Limb (tissue), 2 donors: ENCODE measurements at regions not wholly inside any gene's neighbourhood (a gene's known extent, or its start where the extent isn't known, plus 50 kb on each side); places are given as distances from the start of the nearest gene placed in this dataset.

Experiments
- DNase-seq, 2 donors: peaks; one replicate each; pipeline ENCODE4 v3.0.0-alpha.2; 2016; ENCODE audit errors: extremely low spot score in 2 of 2

DNA sequence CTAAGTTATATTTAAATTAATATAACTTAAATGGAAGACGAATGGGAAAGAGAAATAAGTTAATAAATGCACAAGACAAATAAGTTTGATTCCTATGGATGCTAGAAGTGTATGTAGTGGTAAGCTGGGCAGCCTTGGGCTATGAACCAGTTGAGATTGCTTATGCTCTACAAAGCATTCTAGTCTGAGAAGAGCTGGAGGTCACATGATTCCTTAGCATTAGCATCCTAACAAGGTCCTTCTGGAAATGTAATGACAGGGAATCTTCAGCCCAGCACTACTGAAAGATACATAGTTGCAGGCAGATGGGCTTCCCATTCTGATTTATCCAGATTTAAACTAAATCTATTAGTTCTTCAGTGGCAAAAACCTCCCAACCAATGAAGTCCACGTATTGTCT, 102.3 kb upstream of the ESRRG start:
- no peak for DNase-seq

DNA sequence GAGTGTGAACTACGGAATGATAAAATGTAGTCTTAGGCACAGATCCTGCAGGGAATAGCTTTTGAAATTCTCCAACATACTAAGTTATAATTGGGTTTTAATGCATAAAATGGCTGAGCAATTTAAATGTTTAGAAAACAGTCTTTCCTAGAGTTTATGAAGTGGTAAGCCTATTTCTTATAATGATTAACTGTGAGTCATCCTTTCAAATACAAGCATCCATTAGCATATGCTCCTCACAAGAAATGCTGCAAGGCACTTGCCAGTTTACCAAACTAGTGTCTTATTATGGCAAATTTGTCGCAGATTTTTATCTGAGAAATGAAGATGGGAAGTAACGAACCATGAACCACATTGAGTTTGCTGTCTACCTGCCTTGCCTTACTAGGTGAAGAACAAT, 101.3 kb upstream of the ESRRG start:
- no peak for DNase-seq

DNA sequence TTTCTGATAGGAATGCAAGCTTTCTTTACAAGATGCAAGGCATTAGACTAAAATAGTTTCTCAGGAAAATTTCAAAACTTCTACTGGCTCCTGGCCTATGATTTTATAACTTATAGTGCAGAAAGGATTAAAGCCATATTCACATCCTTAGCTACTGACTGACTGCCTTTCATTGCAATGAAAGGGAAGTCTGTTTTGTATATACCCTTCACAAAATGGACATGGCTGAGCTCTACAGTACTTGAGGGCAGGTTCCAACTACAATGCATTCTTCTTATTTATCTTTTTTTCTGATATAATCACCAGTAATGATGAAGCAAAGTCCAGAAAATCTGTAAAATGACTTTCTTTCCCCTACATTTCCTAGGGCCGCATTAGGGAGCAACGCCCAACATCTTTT, 100.5 kb upstream of the ESRRG start:
- no peak for DNase-seq

DNA sequence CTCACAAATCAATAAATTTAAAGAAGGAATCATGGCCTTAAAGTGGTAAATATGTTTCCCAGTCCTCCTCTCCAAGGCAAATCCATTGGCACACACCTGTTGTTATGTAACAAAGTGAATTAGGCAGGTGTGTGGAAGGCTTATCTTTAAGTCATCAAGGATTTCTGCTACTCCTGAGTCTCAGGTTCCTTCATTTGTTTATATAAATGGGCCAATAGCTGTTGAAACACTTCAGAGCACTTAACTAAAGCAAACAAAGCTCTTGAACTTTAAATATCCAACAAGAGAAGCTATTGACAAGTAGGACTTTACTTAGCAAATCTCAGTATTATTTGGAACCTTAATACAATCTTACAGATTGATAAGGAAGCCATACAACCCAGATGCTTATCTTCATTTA, 99.3 kb upstream of the ESRRG start:
- DNase-seq = no peak

DNA sequence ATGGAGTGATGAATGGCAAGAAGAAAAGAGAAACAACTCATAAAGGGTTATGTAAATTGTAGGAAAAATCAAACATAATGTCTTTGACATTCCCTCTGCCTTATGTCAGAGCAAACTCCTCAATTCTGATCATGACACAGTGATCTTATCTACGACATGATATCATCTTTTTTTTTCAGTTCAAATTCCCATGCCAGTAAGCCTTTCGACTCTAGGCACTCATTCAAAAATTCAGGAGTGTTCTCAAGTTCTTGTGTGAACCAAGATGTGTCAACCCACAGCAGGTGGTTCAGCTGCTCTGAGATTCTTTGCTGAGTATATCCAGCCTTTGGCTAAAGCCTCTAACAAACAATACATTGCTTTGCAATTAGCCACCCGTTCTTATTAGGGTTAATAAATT, 97.1 kb upstream of the ESRRG start:
- DNase-seq = no peak

- DNase-seq = no peak
Observed at GRCh38 chr1:216818284-216818683, 95.1 kb upstream of the ESRRG start.

- DNase-seq = peak; percentile 76 to 93
Observed at GRCh38 chr1:216815260-216816131, 92.3 kb upstream of the ESRRG start.

GRCh38 chr1:216814576-216815259, 91.5 kb upstream of the ESRRG start:
- no peak for DNase-seq

- DNase-seq = peak in 1 of 2 donors; percentile 43
Observed at GRCh38 chr1:216812966-216813365, 89.7 kb upstream of the ESRRG start.

DNA sequence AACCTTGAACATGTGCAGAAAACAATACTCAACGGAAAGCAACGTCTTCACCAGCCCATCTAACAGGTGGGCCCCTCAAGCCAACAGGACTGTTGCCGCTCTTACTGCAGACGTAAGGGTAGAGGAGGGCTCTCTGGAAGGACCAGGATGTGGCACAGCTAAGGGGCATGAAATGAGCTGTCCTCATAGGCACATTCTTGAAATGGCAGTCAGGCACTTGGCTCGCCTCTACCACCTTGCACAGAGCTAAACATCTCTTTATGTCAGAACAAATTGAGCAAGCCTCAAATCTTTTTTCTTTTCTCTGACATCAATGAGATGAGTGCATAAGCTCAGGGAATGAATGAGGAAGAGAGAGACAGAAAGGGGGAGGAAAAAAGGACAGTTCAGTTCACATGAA, 86.4 kb upstream of the ESRRG start:
- DNase-seq = no peak

- DNase-seq = no peak
Observed at GRCh38 chr1:216807696-216808095, 84.5 kb upstream of the ESRRG start.

- no peak for DNase-seq
Observed at GRCh38 chr1:216805953-216806352, 82.7 kb upstream of the ESRRG start.

- no peak for DNase-seq
Observed at GRCh38 chr1:216805233-216805632, 82.0 kb upstream of the ESRRG start.

- no peak for DNase-seq
Observed at GRCh38 chr1:216804111-216804510, 80.9 kb upstream of the ESRRG start.

GRCh38 chr1:216794586-216794985, 71.4 kb upstream of the ESRRG start:
- no peak for DNase-seq

DNA sequence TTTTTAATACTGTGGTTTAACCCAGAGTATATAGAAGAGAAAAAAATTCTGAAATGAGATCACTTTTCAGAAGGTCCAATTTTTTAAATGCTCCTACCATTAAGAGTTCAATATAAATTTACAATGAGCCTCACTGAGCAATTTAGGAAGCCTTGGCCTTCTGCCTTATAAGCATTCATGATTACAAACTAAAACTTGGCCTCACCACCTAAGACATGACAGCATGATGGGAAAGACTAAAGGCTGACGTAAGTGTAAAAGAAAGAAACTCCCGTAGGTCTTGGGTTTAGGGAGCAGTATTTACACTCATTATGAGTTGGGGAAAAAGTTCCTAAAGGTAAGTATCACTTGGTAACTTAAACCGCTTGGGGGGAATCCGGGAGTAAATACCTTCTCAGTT, 70.7 kb upstream of the ESRRG start:
- DNase-seq = peak in 1 of 2 donors; percentile 30

DNA sequence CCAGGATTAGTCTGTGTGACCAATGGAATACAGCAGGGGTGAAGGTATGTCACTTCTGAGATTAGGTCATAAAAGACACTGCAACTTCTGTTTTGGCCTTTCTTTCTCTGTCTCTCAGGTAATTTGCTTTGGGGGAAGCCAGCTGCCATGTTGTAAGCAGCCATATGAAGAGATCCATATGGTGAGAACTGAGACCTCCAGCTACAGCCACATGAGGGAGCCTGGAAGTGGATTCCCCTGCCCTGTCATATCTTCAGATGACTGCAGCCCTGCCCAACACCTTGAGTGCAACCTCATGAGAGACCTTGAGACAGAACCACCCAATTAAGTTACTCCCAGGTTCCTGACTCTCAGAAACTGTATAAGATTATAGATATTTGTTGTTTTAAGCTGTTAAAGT, 70.1 kb upstream of the ESRRG start:
- DNase-seq = no peak

DNA sequence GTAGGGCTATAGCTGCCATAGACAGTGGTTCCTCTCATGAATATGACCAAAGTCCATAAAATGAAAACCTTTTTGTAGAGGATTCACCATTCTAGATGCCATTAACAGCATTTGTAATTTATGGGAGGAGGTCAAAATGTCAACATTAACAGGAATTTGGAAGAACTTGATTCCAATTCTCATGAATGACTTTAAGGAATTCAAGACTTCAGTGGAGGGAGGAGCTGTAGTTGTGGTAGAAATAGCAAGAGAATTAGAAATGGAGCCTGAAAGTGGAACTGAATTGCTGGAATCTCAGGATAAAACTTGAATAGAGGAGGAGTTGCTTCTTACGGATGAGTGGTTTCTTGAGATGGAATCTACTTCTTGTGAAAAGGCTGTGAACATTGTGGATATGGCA, 65.4 kb upstream of the ESRRG start:
- DNase-seq = no peak

GRCh38 chr1:216785737-216786136, 62.5 kb upstream of the ESRRG start:
- DNase-seq = peak in 1 of 2 donors; percentile 24

GRCh38 chr1:216785221-216785620, 62.0 kb upstream of the ESRRG start:
- DNase-seq = no peak

- DNase-seq = no peak
Observed at GRCh38 chr1:216779686-216780085, 56.5 kb upstream of the ESRRG start.

DNA sequence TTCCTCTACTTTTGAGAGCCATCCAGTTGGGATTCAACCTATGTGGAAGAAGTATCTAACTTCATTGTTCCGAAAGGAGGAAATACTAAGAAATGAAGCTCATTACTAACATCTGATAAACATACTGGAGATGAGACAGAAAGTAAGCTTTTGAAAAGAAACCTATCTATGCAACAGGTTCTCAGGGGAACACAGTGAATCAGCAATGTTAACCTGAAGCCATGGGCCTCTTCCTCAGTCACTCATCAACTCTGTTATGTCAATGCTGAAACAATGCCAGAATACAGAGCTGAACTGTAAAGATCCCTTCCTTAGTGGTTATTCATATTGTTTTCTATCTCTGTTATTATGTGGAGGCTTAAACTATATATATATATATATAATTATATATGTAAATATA, 55.5 kb upstream of the ESRRG start:
- DNase-seq = no peak

- no peak for DNase-seq
Observed at GRCh38 chr1:216777148-216777547, 53.9 kb upstream of the ESRRG start.
